ENCODE measurements at regions not wholly inside any gene's neighbourhood (a gene's known extent, or its start where the extent isn't known, plus 50 kb on each side); places are given as distances from the start of the nearest gene placed in this dataset.

DNA sequence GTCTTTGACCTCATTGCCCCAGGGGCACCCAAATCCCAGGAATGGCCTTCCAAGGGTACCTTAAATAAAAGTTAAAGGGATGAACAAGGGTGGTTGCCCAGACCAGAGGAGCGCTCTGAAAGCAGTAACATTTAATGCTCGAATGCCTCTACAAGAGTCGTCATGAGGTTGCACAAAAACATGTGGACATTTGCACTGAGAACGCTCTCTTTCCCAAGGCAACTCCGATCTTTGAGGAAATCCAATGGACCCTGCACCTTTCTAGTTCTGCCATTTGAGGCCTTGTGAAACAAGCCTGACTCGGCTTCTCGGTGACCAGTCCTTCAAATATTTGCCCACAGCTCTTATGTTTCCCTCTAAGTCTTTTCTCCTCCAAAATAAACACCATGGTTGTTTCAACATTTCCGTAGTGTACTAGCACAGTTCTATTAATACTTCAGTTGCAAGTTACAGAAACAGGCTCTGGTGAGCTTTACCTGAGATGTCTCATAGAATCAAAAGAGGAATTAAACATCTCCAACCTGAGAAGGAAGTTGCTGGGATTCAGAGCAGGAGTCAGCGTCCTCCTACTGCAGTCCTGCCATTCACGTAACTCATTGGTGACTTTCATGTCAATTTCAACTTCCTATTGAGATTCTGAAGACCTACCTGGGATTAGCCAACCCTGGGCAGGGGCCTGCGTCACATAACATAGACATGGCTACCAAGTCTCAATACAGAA is 168.8 kb upstream of the RAI14 start:
- Histone ChIP-seq H3F3A (ENCODE audit: insufficient read depth, low read length, poor library complexity, severe bottlenecking) (no peaks in the 10 kb centered on the region), H3K9ac (ENCODE audit: low read length) (no peak overlapping the region), H3K9me3 (ENCODE audit: low read length) (no peaks in the 10 kb centered on the region), H3K27me3 (ENCODE audit: insufficient read depth, low read depth, low read length) (no peaks in the 10 kb centered on the region), H3K79me2 (replicated peaks; ENCODE audit: insufficient read depth, low read length) (no peaks in the 10 kb centered on the region), H3K4me2 (ENCODE audit: low read length) (no peak overlapping the region), H2AFZ (ENCODE audit: low read depth, low read length) (no peak overlapping the region), H3K27ac (ENCODE audit: low read length) (no peak overlapping the region), H3K9me2 (ENCODE audit: insufficient read depth, low read length) (no peaks in the 10 kb centered on the region), H3K4me3 (ENCODE audit: low read length) (no peak overlapping the region), H4K20me1 (ENCODE audit: insufficient read depth) (no peaks in the 10 kb centered on the region), H3K36me3 (ENCODE audit: insufficient read depth, low read length) (no peaks in the 10 kb centered on the region)
- TF ChIP-seq POLR2AphosphoS5 (IDR thresholded peaks at IDR 0.05): no peak
- no peak for TF ChIP-seq RAD21 (conservative IDR thresholded peaks at IDR 0.05)
- no peak for TF ChIP-seq CTCF (IDR thresholded peaks at IDR 0.05; ENCODE audit: poor library complexity, severe bottlenecking)
- TF ChIP-seq TAF1 (IDR thresholded peaks at IDR 0.05; ENCODE audit: low read depth): no peak
- no peak for TF ChIP-seq EP300 (conservative IDR thresholded peaks at IDR 0.05; ENCODE audit: poor library complexity, severe bottlenecking)
- TF ChIP-seq, protein P1, sequence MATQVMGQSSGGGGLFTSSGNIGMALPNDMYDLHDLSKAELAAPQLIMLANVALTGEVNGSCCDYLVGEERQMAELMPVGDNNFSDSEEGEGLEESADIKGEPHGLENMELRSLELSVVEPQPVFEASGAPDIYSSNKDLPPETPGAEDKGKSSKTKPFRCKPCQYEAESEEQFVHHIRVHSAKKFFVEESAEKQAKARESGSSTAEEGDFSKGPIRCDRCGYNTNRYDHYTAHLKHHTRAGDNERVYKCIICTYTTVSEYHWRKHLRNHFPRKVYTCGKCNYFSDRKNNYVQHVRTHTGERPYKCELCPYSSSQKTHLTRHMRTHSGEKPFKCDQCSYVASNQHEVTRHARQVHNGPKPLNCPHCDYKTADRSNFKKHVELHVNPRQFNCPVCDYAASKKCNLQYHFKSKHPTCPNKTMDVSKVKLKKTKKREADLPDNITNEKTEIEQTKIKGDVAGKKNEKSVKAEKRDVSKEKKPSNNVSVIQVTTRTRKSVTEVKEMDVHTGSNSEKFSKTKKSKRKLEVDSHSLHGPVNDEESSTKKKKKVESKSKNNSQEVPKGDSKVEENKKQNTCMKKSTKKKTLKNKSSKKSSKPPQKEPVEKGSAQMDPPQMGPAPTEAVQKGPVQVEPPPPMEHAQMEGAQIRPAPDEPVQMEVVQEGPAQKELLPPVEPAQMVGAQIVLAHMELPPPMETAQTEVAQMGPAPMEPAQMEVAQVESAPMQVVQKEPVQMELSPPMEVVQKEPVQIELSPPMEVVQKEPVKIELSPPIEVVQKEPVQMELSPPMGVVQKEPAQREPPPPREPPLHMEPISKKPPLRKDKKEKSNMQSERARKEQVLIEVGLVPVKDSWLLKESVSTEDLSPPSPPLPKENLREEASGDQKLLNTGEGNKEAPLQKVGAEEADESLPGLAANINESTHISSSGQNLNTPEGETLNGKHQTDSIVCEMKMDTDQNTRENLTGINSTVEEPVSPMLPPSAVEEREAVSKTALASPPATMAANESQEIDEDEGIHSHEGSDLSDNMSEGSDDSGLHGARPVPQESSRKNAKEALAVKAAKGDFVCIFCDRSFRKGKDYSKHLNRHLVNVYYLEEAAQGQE (IDR thresholded peaks at IDR 0.05; ENCODE audit: borderline replicate concordance): no peak
- no peak for TF ChIP-seq EZH2 (IDR thresholded peaks at IDR 0.05; ENCODE audit: borderline replicate concordance, insufficient read depth, low read length, poor library complexity, severe bottlenecking)
- TF ChIP-seq SMC3 (conservative IDR thresholded peaks at IDR 0.05; ENCODE audit: poor library complexity): no peak
- no peak for TF ChIP-seq MXI1 (conservative IDR thresholded peaks at IDR 0.05; ENCODE audit: poor library complexity, severe bottlenecking)

- Histone ChIP-seq H3K9me3 (ENCODE audit: low read length) (no peaks in the 10 kb centered on the region), H3K4me2 (ENCODE audit: low read length) (no peak overlapping the region), H3K4me3 (ENCODE audit: low read length) (no peak overlapping the region), H4K20me1 (ENCODE audit: insufficient read depth) (no peaks in the 10 kb centered on the region), H2AFZ (ENCODE audit: low read depth, low read length) (no peak overlapping the region), H3K27ac (ENCODE audit: low read length) (no peak overlapping the region), H3K27me3 (ENCODE audit: insufficient read depth, low read depth, low read length) (no peaks in the 10 kb centered on the region), H3K9ac (ENCODE audit: low read length) (no peak overlapping the region), H3K9me2 (ENCODE audit: insufficient read depth, low read length) (no peaks in the 10 kb centered on the region), H3F3A (ENCODE audit: insufficient read depth, low read length, poor library complexity, severe bottlenecking) (no peaks in the 10 kb centered on the region), H3K79me2 (replicated peaks; ENCODE audit: insufficient read depth, low read length) (no peaks in the 10 kb centered on the region), H3K36me3 (ENCODE audit: insufficient read depth, low read length) (no peaks in the 10 kb centered on the region)
- no peak for TF ChIP-seq CTCF (IDR thresholded peaks at IDR 0.05; ENCODE audit: poor library complexity, severe bottlenecking)
- TF ChIP-seq EZH2 (IDR thresholded peaks at IDR 0.05; ENCODE audit: borderline replicate concordance, insufficient read depth, low read length, poor library complexity, severe bottlenecking): no peak
- no peak for TF ChIP-seq RAD21 (conservative IDR thresholded peaks at IDR 0.05)
- TF ChIP-seq MXI1 (conservative IDR thresholded peaks at IDR 0.05; ENCODE audit: poor library complexity, severe bottlenecking): no peak
- no peak for TF ChIP-seq TAF1 (IDR thresholded peaks at IDR 0.05; ENCODE audit: low read depth)
- TF ChIP-seq, protein P1 (IDR thresholded peaks at IDR 0.05; ENCODE audit: borderline replicate concordance): no peak
- TF ChIP-seq POLR2AphosphoS5 (IDR thresholded peaks at IDR 0.05): no peak
- no peak for TF ChIP-seq EP300 (conservative IDR thresholded peaks at IDR 0.05; ENCODE audit: poor library complexity, severe bottlenecking)
- no peak for TF ChIP-seq SMC3 (conservative IDR thresholded peaks at IDR 0.05; ENCODE audit: poor library complexity)
Observed at GRCh38 chr5:34487956-34488355, 168.2 kb upstream of the RAI14 start.

Measured in neural cell (in vitro differentiated cells).